Endodermal cell (in vitro differentiated cells): ENCODE measurements at regions not wholly inside any gene's neighbourhood (a gene's known extent, or its start where the extent isn't known, plus 50 kb on each side); places are given as distances from the start of the nearest gene placed in this dataset.
A peak's percentile ranks its signal among the peaks of the same experiment; 100 is the strongest.

Experiments used
- DNase-seq: peaks from one replicate; pipeline ENCODE4 v3.0.0-alpha.2; 2017
- H3K27ac ChIP-seq: 2 replicates; pipeline ENCODE4 v1.5.1; 2013; ENCODE audit warnings: mild to moderate bottlenecking, low read depth, low read length, moderate library complexity
- H3K27me3 ChIP-seq: 2 replicates; pipeline ENCODE4 v1.6.1; 2013; ENCODE audit warnings: mild to moderate bottlenecking, low read length, moderate library complexity; ENCODE audit not compliant: insufficient read depth, control insufficient read depth, poor library complexity, severe bottlenecking
- H3K36me3 ChIP-seq: 2 replicates; pipeline ENCODE4 v1.7.0; 2013; ENCODE audit warnings: mild to moderate bottlenecking, low read length, moderate library complexity; ENCODE audit not compliant: control insufficient read depth, insufficient read depth
- H3K4me1 ChIP-seq: one replicate; pipeline ENCODE4 v1.7.0; 2013; ENCODE audit warnings: low read length; ENCODE audit not compliant: control insufficient read depth, insufficient read depth
- H3K4me3 ChIP-seq: 2 replicates; pipeline ENCODE4 v1.5.1; 2013; ENCODE audit warnings: mild to moderate bottlenecking, low read length, moderate library complexity
- H3K9ac ChIP-seq: 2 replicates; pipeline ENCODE4 v1.6.1; 2013; ENCODE audit warnings: mild to moderate bottlenecking, low read length, moderate library complexity; ENCODE audit not compliant: poor library complexity, severe bottlenecking; ENCODE audit errors: extremely low read depth
- H3K9me3 ChIP-seq: 2 replicates; pipeline ENCODE4 v1.6.1; 2013; ENCODE audit warnings: mild to moderate bottlenecking, low read length, moderate library complexity; ENCODE audit not compliant: control insufficient read depth
- H3K27ac Mint-ChIP-seq: 2 replicates; pipeline ENCODE4 v1.8.0; 2020; ENCODE audit warnings: mixed read lengths
- H3K27me3 Mint-ChIP-seq: 2 replicates; pipeline ENCODE4 v1.8.0; 2021; ENCODE audit warnings: mild to moderate bottlenecking, mixed read lengths; ENCODE audit not compliant: insufficient read depth
- H3K36me3 Mint-ChIP-seq: 2 replicates; pipeline ENCODE4 v1.8.0; 2020; ENCODE audit warnings: low read depth, mixed read lengths
- H3K4me1 Mint-ChIP-seq: 2 replicates; pipeline ENCODE4 v1.8.0; 2020; ENCODE audit warnings: mixed read lengths
- H3K4me3 Mint-ChIP-seq: 2 replicates; pipeline ENCODE4 v1.8.0; 2020; ENCODE audit warnings: mild to moderate bottlenecking, moderate library complexity, mixed read lengths
- H3K9me3 Mint-ChIP-seq: 2 replicates; pipeline ENCODE4 v1.8.0; 2020; ENCODE audit warnings: mild to moderate bottlenecking, mixed read lengths
- CTCF ChIP-seq: fragments of 200-600 bp; sonication (generic); conservative IDR thresholded peaks from 2 replicates; pipeline ENCODE4 v1.5.0; 2021; ENCODE audit warnings: antibody characterized with exemption, mild to moderate bottlenecking
- WGBS, 2 experiments: methylation state at CpG; one replicate each; pipeline versions ENCODE4 v1.1.5 to v1.1.7; 2013; ENCODE audit warnings: missing lambda C conversion rate in 2 of 2, mixed read lengths in 1 of 2; ENCODE audit not compliant: insufficient coverage in 1 of 2, insufficient read length in 1 of 2; 5-methylcytosine and 5-hydroxymethylcytosine counted together

GRCh38 chr1:203403586-203403985 is 52.7 kb upstream of the FMOD start:
- H3K4me1 Mint-ChIP-seq: peaks cover 20% of the 10 kb centered on the region
- Histone ChIP-seq H3K27me3 (no peaks in the 10 kb centered on the region), H3K36me3 (no peaks in the 10 kb centered on the region), H3K9me3 (no peaks in the 10 kb centered on the region), H3K27ac (no peak overlapping the region), H3K4me1 (peaks cover 5% of the 10 kb centered on the region), H3K4me3 (no peak overlapping the region), H3K9ac (no peak overlapping the region)
- no peak overlapping the region for H3K27ac Mint-ChIP-seq
- H3K36me3 Mint-ChIP-seq: no peaks in the 10 kb centered on the region
- peak; percentile 64 for DNase-seq
- H3K27me3 Mint-ChIP-seq: no peaks in the 10 kb centered on the region
- TF ChIP-seq CTCF: no peak
- 70 to 80% methylated on average over 2 to 5 of the region's 5 CpGs for WGBS, 2 experiments
- H3K4me3 Mint-ChIP-seq: no peak overlapping the region
- no peaks in the 10 kb centered on the region for H3K9me3 Mint-ChIP-seq

- Histone ChIP-seq H3K27me3 (no peaks in the 10 kb centered on the region), H3K4me1 (peaks cover 5% of the 10 kb centered on the region), H3K9ac (no peak overlapping the region), H3K27ac (no peak overlapping the region), H3K9me3 (no peaks in the 10 kb centered on the region), H3K4me3 (no peak overlapping the region), H3K36me3 (no peaks in the 10 kb centered on the region)
- DNase-seq: no peak
- Mint-ChIP-seq H3K36me3 (no peaks in the 10 kb centered on the region), H3K4me3 (no peak overlapping the region), H3K27me3 (peaks cover 4% of the 10 kb centered on the region), H3K27ac (no peak overlapping the region), H3K4me1 (peaks cover 20% of the 10 kb centered on the region), H3K9me3 (no peaks in the 10 kb centered on the region)
- no peak for TF ChIP-seq CTCF
- WGBS, 2 experiments: 98 to 100% methylated on average over 1 to 3 of the region's 3 CpGs
Observed at GRCh38 chr1:203404546-203404945, 53.6 kb upstream of the FMOD start.

- Histone ChIP-seq H3K9me3 (peaks cover 5% of the 10 kb centered on the region), H3K4me1 (peaks cover 5% of the 10 kb centered on the region), H3K36me3 (no peaks in the 10 kb centered on the region), H3K27me3 (no peaks in the 10 kb centered on the region), H3K4me3 (no peak overlapping the region), H3K9ac (no peak overlapping the region), H3K27ac (no peak overlapping the region)
- Mint-ChIP-seq H3K9me3 (peaks cover 5% of the 10 kb centered on the region), H3K4me1 (peaks cover 20% of the 10 kb centered on the region), H3K27ac (no peak overlapping the region), H3K4me3 (no peak overlapping the region), H3K27me3 (peaks cover 4% of the 10 kb centered on the region), H3K36me3 (no peaks in the 10 kb centered on the region)
- WGBS, 2 experiments: 91 to 100% methylated on average over 1 to 5 of the region's 5 CpGs
- no peak for TF ChIP-seq CTCF
- DNase-seq: no peak
Observed at GRCh38 chr1:203405703-203406438, 54.9 kb upstream of the FMOD start.
